Dermis microvascular lymphatic vessel endothelial cell (primary cell): ENCODE measurements at regions not wholly inside any gene's neighbourhood (a gene's known extent, or its start where the extent isn't known, plus 50 kb on each side); places are given as distances from the start of the nearest gene placed in this dataset.
"Not testable (repeated sequence)": the region's sequence is repeated elsewhere in the genome, so short reads cannot be mapped to it uniquely, and the experiment has no call there.

ENCODE experiments used
- DNase-seq, 2 donors: peaks; one replicate each; pipeline versions ENCODE4 v3.0.0 to v3.0.0-alpha.2; 2010; ENCODE audit warnings: low read depth in 2 of 2

GRCh38 chr20:2203436-2203835 is 92.4 kb upstream of the TGM3 start:
- no peak for DNase-seq

GRCh38 chr20:2204021-2204420 is 91.8 kb upstream of the TGM3 start:
- DNase-seq: no peak

GRCh38 chr20:2206957-2207769 is 88.6 kb upstream of the TGM3 start:
- DNase-seq: peak; percentile 16 to 75

DNA sequence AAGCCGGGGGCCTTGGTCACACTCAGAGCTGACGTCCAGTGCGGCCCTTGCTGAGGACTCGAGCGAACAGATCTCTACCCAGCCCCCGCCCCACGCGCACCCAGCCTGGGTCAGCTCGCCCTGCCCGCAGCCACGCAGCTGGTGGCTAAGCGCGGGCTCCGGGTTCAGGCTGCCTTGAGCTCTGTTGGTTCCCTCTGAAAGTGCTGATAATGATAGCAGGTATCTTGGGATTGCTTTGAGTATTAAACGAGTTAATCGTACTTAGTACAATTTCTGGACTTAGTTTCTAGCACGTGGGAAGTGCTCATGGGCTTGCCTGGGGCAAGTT is 88.1 kb upstream of the TGM3 start:
- no peak for DNase-seq

- no peak for DNase-seq
These were observed 86.9 kb upstream of the TGM3 start for GRCh38 chr20:2208897-2209296.

GRCh38 chr20:2210646-2211552 is 84.9 kb upstream of the TGM3 start:
- peak in 1 of 2 donors; percentile 81 for DNase-seq

DNA sequence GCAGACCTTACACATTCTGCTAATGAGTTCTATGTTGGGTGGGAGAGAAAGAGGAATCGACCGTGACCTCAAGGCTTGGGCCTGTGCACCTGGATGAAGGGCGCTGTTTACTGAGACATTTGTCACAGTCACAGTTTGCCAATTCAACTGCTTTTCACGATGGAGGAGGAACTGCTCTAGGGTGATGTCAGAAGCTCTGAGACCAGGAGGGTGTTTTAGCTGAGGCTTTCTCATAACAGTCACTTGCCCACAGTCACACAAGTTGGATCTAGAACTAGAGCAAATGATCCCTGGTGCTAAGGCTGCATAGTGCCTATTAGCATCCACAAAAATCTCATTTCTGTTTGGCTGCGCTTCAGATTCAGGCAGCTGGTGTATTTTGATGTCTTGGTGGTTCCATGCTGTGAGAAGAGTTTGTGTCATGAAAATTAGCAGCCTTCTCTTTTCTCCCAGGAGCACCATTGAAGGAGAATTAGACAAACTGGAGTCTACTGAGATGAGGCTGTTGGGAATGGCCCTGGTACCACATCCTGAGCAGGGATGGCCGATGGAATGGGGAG is 83.3 kb upstream of the TGM3 start:
- no peak for DNase-seq

GRCh38 chr20:2213401-2213800 is 82.4 kb upstream of the TGM3 start:
- no peak for DNase-seq

DNA sequence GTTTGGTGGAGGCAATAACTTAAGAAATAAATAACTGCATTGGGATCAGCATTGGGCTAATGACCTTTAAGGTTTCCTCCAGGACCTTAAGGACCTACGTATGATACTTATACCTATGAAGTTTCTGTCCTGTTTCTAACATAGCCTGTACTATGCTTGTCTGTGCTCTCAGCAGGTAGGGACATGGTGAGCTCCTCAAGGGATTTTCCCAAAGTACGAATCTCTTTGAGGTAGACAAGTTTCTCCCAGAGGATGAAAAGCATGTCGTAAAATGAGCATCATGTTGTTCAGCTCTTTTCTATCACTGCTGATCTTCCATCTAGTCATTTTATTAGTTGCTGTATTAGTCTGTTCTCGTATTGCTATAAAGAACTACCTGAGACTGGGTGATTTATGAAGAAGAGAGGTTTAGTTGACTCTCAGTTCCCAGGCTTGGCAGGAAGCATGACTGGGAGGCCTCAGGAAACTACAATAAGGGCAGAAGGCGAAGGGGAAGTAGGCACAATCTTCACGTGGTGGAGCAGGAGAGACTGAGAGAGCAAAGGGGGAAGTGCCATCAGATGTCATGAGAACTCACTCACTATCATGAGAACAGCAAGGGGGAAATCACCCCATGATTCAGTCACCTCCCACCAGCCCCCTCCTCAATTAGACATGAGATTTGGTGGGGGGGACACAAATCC is 77.8 kb upstream of the TGM3 start:
- peak in 1 of 2 donors; percentile 91 for DNase-seq

- DNase-seq: peak in 1 of 2 donors; percentile 12
These were observed 76.3 kb upstream of the TGM3 start for GRCh38 chr20:2219481-2220006.

- no peak for DNase-seq
These were observed 75.5 kb upstream of the TGM3 start for GRCh38 chr20:2220298-2220697.

GRCh38 chr20:2221921-2222320 is 73.9 kb upstream of the TGM3 start:
- DNase-seq: no peak

DNA sequence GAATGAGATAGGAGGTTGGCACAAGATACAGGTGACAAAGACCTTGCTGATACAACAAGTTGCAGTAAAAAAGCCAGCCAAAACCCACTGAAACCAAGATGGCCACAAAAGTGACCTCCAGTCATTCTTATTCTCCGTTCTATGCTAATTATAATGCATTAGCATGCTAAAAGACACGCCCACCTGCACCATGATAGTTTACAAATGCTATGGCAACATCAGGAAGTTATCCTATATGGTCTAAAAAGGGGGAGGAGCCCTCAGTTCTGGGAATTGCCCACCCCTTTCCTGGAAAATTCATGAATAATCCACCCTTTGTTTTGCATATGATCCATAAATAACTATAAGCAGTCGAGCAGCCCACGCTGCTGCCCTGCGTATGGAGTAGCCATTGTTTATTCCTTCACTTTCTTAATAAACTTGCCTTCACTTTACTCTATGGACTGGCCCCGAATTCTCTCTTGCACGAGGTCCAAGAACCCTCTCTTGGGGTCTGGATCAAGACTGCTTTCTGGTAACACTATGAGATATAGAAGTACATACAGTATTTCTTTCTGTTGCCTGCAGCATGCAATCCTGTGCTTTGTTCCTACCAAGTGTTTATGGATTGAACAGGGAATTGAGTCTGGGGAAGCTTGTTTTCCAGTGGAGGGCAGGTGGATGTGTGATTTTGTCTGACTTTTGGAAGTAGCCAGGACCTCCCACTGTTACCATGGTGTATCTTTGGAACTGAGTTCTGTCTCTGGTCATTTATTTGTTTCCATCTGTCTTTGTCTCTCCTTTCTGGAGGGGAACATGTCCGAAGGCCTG is 72.0 kb upstream of the TGM3 start:
- no peak for DNase-seq

- DNase-seq: no peak
These were observed 71.5 kb upstream of the TGM3 start for GRCh38 chr20:2224368-2224639.

DNA sequence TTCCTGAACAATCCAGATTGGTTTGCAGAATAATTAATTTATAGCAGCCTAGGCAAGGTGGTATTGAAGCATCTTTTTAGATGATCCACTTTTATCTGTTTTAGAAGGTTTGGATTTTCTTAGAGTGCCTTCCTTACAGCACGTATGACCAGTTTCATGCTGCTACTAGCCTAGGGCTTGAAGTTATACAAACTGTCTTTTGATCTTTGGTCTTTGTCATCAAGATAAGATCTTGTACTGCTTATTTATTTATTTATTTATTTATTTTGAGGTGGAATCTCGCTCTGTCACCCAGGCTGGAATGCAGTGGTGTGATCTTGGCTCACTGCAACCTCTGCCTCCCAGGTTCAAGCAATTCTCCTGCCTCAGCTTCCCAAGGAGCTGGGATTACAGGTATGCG is 68.5 kb upstream of the TGM3 start:
- DNase-seq: not testable (repeated sequence)

DNA sequence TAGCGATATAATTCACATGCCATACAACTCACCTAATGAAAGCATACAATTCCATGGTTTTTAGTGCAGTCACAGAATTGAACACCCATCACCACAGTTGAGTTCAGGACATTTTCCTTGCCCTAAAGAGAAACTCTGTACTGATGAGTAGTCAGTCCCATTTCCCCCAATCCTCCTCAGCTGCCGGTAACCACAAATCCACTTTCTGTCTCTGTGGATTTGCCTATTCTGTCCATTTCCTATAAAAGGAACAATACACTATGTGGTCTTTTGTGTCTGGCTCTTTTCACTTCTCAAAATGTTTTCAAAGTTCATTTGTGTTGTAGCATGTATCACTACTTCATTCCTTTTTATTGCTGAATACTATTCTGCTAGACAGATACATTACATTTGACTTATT is 67.9 kb upstream of the TGM3 start:
- DNase-seq: no peak

- no peak for DNase-seq
These were observed 66.9 kb upstream of the TGM3 start for GRCh38 chr20:2228926-2229325.

DNA sequence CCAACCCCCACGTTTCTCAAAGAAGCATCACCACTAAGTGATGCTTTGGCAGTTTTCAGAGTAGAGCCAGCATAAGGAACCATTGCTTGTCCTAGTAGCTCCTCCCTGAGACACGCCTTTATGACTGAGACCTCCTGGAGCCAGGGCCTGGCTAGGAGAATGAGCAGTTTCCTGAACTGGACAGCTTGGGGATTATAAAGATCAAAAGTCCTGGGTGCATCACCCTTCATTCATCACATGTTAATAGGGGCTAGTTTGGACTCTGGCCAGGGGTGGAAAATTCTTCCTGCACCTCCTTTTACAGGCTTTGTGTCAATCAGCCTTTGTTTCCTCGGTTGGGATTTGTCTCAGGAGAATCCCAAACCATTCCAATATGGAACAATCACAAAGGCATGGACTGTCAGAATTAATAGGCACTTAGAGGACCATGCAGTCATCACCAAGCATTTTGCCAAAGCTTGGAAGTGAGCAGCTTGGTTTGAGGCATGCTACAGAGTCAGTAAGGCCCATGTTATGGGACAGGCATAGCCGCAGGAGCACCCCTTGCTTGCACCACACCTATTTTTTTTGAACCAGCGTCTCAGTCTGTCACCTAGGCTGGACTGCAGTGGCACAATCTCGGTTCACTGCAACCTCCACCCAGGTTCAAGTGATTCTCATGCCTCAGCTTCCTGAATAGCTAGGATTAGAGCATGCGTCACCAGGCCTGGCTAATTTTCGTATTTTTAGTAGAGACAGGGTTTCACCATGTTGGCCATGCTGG is 64.9 kb upstream of the TGM3 start:
- peak in 1 of 2 donors; percentile 42 for DNase-seq

DNA sequence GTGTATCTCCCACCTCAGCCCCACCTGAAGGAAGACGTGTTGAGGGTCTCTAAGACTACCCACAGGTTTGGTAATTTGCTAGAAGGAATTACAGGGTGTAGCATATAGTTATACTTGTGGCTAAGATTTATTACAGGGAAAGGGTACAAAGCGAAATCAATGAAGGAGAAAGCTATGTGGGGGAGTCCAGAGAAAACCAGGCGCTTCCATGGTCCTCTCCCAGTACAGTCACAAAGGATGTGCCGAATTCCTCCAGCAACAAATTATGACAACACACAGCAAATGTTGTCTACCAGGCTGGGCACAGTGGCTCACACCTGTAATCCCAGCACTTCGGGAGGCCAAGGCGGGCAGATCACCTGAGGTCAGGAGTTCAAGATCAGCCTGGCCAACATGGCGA is 64.1 kb upstream of the TGM3 start:
- DNase-seq: no peak

- DNase-seq: peak in 1 of 2 donors; percentile 31
These were observed 61.1 kb upstream of the TGM3 start for GRCh38 chr20:2234598-2235191.
